HCT116 (cell line): ENCODE measurements at regions not wholly inside any gene's neighbourhood (a gene's known extent, or its start where the extent isn't known, plus 50 kb on each side); places are given as distances from the start of the nearest gene placed in this dataset.

Source experiments
- ATAC-seq: fragments of 200-7000 bp; cut with Tn5 transposase; 2 replicates; pipeline ENCODE4 v1.9.1; 2020; ENCODE audit warnings: mild to moderate bottlenecking, moderate library complexity
- BruUV-seq: library from RNA; stranded (reverse); fragments of 400-500 nt; replicated peaks from 2 replicates; lab custom pipeline; 2021; lab: Mats Ljungman, UMichigan
- CTCF ChIA-PET: fragments of 300-600 bp; sonication (Branson Sonifier 250); formaldehyde crosslinking; loops from one replicate; lab custom pipeline; 2021; ENCODE audit warnings: antibody characterized with exemption; lab: Charles Lee
- POLR2A ChIA-PET: fragments of 300-600, 350-600 bp; sonication (Branson Sonifier 250); formaldehyde crosslinking; loops from one replicate; lab custom pipeline; 2021; ENCODE audit warnings: antibody characterized with exemption; lab: Charles Lee
- RAD21 ChIA-PET, 2 experiments: fragments of 300-600 bp; sonication (Branson Sonifier 250); formaldehyde crosslinking; loops; one replicate each; lab custom pipeline; 2023; ENCODE audit warnings: low total read pairs in 2 of 2; ENCODE audit not compliant: uncharacterized antibody in 2 of 2, unreplicated experiment in 2 of 2, low non-redundant PET in 1 of 2; lab: Charles Lee
- DNase-seq: peaks from one replicate; pipeline ENCODE4 v3.0.0-alpha.2; 2010; ENCODE audit warnings: low read depth, low spot score
- H2AFZ ChIP-seq: fragments of 200-600 bp; shearing (Covaris generic), sonication (generic); 2 replicates; pipeline ENCODE4 v1.6.1; 2017; ENCODE audit warnings: low read depth, mixed run types, mixed read lengths, antibody characterized with exemption, low read length; ENCODE audit not compliant: poor library complexity, severe bottlenecking
- H3K27ac ChIP-seq: 2 replicates; pipeline ENCODE4 v1.5.1; 2012; ENCODE audit warnings: low read depth, low read length
- H3K27me3 ChIP-seq: fragments of 200-600 bp; sonication (generic); 2 replicates; pipeline ENCODE4 v1.6.1; 2016; ENCODE audit warnings: mixed run types, low read length, mixed read lengths; ENCODE audit not compliant: insufficient read depth
- H3K36me3 ChIP-seq, 2 experiments: fragments of 200-500 bp in 1 of 2; fragments of 200-600 bp in 1 of 2; sonication (Bioruptor generic) in 1 of 2; sonication (generic) in 1 of 2; 2 replicates each; pipeline versions ENCODE4 v1.5.1 to v1.6.1; 2014 to 2016; ENCODE audit warnings: low read length in 2 of 2, inconsistent platforms in 1 of 2, mixed read lengths in 1 of 2, mixed run types in 1 of 2; ENCODE audit not compliant: insufficient read depth in 2 of 2, control insufficient read depth in 1 of 2
- H3K4me1 ChIP-seq, 2 experiments: fragments of 200-600 bp in 1 of 2; sonication (generic) in 1 of 2; 2 replicates each; pipeline versions ENCODE4 v1.5.1 to v1.6.1; 2012 to 2017; ENCODE audit warnings: low read length in 2 of 2, inconsistent platforms in 1 of 2, mild to moderate bottlenecking in 1 of 2, mixed read lengths in 1 of 2, mixed run types in 1 of 2, moderate library complexity in 1 of 2; ENCODE audit not compliant: insufficient read depth in 2 of 2, control insufficient read depth in 1 of 2
- H3K4me2 ChIP-seq: fragments of 200-600 bp; sonication (generic); 2 replicates; pipeline ENCODE4 v1.6.1; 2017; ENCODE audit warnings: mixed run types, low read length, mixed read lengths
- H3K4me3 ChIP-seq, 2 experiments: fragments of 200-600 bp in 1 of 2; sonication (generic) in 1 of 2; replicated peaks in 1 of 2; 2 replicates each; pipeline ENCODE4 v1.5.1; 2011 to 2016; ENCODE audit warnings: low read length in 2 of 2, control low read depth in 1 of 2, low read depth in 1 of 2, mild to moderate bottlenecking in 1 of 2, mixed read lengths in 1 of 2, mixed run types in 1 of 2
- H3K79me2 ChIP-seq: fragments of 200-600 bp; sonication (generic); 2 replicates; pipeline ENCODE4 v1.6.1; 2017; ENCODE audit warnings: mild to moderate bottlenecking, mixed run types, low read length, moderate library complexity, mixed read lengths; ENCODE audit not compliant: insufficient read depth
- H3K9ac ChIP-seq: fragments of 200-600 bp; sonication (generic); 2 replicates; pipeline ENCODE4 v1.6.1; 2016; ENCODE audit warnings: low read length, mixed read lengths
- H3K9me2 ChIP-seq: fragments of 200-600 bp; sonication (generic), shearing (Covaris generic); 2 replicates; pipeline ENCODE4 v1.6.1; 2017; ENCODE audit warnings: mixed run types, mild to moderate bottlenecking, moderate library complexity; ENCODE audit not compliant: insufficient read depth
- H3K9me3 ChIP-seq, 2 experiments: fragments of 200-500 bp in 1 of 2; fragments of 200-600 bp in 1 of 2; sonication (Bioruptor generic) in 1 of 2; sonication (generic) in 1 of 2; 2 replicates each; pipeline ENCODE4 v1.6.1; 2014 to 2017; ENCODE audit warnings: low read length in 2 of 2, mixed read lengths in 2 of 2, inconsistent platforms in 1 of 2, low read depth in 1 of 2, mild to moderate bottlenecking in 1 of 2, mixed run types in 1 of 2, moderate library complexity in 1 of 2; ENCODE audit not compliant: control insufficient read depth in 1 of 2, insufficient read depth in 1 of 2
- H4K20me1 ChIP-seq: fragments of 200-600 bp; sonication (generic), shearing (Covaris generic); 2 replicates; pipeline ENCODE4 v1.6.1; 2017; ENCODE audit warnings: mixed run types, mild to moderate bottlenecking, moderate library complexity; ENCODE audit not compliant: insufficient read depth
- CEBPB ChIP-seq: IDR thresholded peaks from 2 replicates; pipeline ENCODE4 v1.6.1; 2012; ENCODE audit warnings: low read depth
- JUND ChIP-seq: IDR thresholded peaks from 2 replicates; pipeline ENCODE4 v1.6.1; 2012
- POLR2A ChIP-seq: IDR thresholded peaks from 2 replicates; pipeline ENCODE4 v1.7.0; 2011; ENCODE audit warnings: borderline replicate concordance; ENCODE audit not compliant: insufficient read depth, insufficient read length; ENCODE audit errors: extremely low read depth
- POLR2AphosphoS5 ChIP-seq: IDR thresholded peaks from 2 replicates; pipeline ENCODE4 v1.6.1; 2011; ENCODE audit warnings: mild to moderate bottlenecking, low read depth, low read length, moderate library complexity
- SRF ChIP-seq: IDR thresholded peaks from 2 replicates; pipeline ENCODE4 v1.6.1; 2012; ENCODE audit warnings: low read depth
- YY1 ChIP-seq: IDR thresholded peaks from 2 replicates; pipeline ENCODE4 v1.6.1; 2011; ENCODE audit warnings: low read length, low read depth, moderate library complexity, mild to moderate bottlenecking; ENCODE audit not compliant: insufficient replicate concordance; ENCODE audit errors: extremely low read depth
- intact Hi-C: fragments of 100-400 bp; cut with micrococcal nuclease; formaldehyde crosslinking; loops from 2 replicates; pipeline ENCODE4 v1.10.0; 2022
- TF ChIP-seq, protein P1 (sequence below): IDR thresholded peaks from 2 replicates; pipeline ENCODE4 v1.6.1; 2011; ENCODE audit warnings: mild to moderate bottlenecking, low read length, moderate library complexity; ENCODE audit not compliant: insufficient replicate concordance; ENCODE audit errors: extremely low read depth
- TF ChIP-seq, protein P2 (sequence below): IDR thresholded peaks from 2 replicates; pipeline ENCODE4 v1.6.1; 2012; ENCODE audit warnings: low read depth

DNA sequence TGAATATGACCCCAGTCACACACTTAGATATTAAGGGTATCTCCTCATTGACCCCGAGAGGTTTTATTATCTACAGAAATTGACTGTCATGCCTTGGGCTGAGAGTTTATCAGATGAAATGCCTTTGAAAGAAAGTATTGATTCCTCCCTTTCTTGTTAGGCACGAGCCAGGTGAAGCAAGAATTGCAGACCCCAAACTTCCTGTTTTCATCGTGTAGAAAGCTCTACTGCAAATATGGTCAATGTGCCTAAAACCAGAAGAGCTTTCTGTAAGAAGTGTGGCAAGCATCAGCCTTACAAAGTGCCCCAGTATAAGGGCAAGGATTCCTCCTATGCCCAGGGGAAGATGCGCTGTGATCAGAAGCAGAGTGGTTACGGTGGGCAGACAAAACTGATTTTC lies 143.9 kb upstream of the FUT8 start:
- H3K9me2 ChIP-seq, result no peaks in the 10 kb centered on the region
- no peak overlapping the region for H2AFZ ChIP-seq
- intact Hi-C loops, result no loop called here
- H3K4me1 ChIP-seq, result peaks cover 0 to 7% of the 10 kb centered on the region in 2 experiments; a peak in 1 of 4 replicates
- ATAC-seq (no peak), DNase-seq (no peak)
- RAD21 ChIA-PET, result no interaction called here
- no peak overlapping the region for H3K27ac ChIP-seq
- TF ChIP-seq SRF (no peak), CEBPB (no peak), POLR2A (no peak), JUND (no peak), POLR2AphosphoS5 (no peak), YY1 (no peak)
- TF ChIP-seq, protein P1, sequence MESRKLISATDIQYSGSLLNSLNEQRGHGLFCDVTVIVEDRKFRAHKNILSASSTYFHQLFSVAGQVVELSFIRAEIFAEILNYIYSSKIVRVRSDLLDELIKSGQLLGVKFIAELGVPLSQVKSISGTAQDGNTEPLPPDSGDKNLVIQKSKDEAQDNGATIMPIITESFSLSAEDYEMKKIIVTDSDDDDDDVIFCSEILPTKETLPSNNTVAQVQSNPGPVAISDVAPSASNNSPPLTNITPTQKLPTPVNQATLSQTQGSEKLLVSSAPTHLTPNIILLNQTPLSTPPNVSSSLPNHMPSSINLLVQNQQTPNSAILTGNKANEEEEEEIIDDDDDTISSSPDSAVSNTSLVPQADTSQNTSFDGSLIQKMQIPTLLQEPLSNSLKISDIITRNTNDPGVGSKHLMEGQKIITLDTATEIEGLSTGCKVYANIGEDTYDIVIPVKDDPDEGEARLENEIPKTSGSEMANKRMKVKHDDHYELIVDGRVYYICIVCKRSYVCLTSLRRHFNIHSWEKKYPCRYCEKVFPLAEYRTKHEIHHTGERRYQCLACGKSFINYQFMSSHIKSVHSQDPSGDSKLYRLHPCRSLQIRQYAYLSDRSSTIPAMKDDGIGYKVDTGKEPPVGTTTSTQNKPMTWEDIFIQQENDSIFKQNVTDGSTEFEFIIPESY, result no peak
- TF ChIP-seq, protein P2, sequence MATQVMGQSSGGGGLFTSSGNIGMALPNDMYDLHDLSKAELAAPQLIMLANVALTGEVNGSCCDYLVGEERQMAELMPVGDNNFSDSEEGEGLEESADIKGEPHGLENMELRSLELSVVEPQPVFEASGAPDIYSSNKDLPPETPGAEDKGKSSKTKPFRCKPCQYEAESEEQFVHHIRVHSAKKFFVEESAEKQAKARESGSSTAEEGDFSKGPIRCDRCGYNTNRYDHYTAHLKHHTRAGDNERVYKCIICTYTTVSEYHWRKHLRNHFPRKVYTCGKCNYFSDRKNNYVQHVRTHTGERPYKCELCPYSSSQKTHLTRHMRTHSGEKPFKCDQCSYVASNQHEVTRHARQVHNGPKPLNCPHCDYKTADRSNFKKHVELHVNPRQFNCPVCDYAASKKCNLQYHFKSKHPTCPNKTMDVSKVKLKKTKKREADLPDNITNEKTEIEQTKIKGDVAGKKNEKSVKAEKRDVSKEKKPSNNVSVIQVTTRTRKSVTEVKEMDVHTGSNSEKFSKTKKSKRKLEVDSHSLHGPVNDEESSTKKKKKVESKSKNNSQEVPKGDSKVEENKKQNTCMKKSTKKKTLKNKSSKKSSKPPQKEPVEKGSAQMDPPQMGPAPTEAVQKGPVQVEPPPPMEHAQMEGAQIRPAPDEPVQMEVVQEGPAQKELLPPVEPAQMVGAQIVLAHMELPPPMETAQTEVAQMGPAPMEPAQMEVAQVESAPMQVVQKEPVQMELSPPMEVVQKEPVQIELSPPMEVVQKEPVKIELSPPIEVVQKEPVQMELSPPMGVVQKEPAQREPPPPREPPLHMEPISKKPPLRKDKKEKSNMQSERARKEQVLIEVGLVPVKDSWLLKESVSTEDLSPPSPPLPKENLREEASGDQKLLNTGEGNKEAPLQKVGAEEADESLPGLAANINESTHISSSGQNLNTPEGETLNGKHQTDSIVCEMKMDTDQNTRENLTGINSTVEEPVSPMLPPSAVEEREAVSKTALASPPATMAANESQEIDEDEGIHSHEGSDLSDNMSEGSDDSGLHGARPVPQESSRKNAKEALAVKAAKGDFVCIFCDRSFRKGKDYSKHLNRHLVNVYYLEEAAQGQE, result no peak
- CTCF ChIA-PET, result no interaction called here
- no peaks in the 10 kb centered on the region for H3K79me2 ChIP-seq
- no TSS peak for BruUV-seq
- H3K27me3 ChIP-seq, result no peaks in the 10 kb centered on the region
- H3K4me2 ChIP-seq, result no peak overlapping the region
- no peak overlapping the region for H3K9ac ChIP-seq
- H3K4me3 ChIP-seq, result no peak overlapping the region
- H3K9me3 ChIP-seq, result no peaks in the 10 kb centered on the region
- H3K36me3 ChIP-seq, result no peaks in the 10 kb centered on the region
- no peaks in the 10 kb centered on the region for H4K20me1 ChIP-seq
- POLR2A ChIA-PET, result no interaction called here
